ENCODE measurements at regions not wholly inside any gene's neighbourhood (a gene's known extent, or its start where the extent isn't known, plus 50 kb on each side); places are given as distances from the start of the nearest gene placed in this dataset.

- TF ChIP-seq CTCF (IDR thresholded peaks at IDR 0.05; ENCODE audit: low read length) (no peak), EZH2 (optimal IDR thresholded peaks at IDR 0.05; ENCODE audit: low read depth, low read length) (no peak)
These were observed 235.3 kb upstream of the PLXNA2 start for GRCh38 chr1:208479435-208479834.

Measured in MM.1S (cell line).